ENCODE measurements at regions not wholly inside any gene's neighbourhood (a gene's known extent, or its start where the extent isn't known, plus 50 kb on each side); places are given as distances from the start of the nearest gene placed in this dataset.
"Not testable (repeated sequence)": the region's sequence is repeated elsewhere in the genome, so short reads cannot be mapped to it uniquely, and the experiment has no call there.

DNA sequence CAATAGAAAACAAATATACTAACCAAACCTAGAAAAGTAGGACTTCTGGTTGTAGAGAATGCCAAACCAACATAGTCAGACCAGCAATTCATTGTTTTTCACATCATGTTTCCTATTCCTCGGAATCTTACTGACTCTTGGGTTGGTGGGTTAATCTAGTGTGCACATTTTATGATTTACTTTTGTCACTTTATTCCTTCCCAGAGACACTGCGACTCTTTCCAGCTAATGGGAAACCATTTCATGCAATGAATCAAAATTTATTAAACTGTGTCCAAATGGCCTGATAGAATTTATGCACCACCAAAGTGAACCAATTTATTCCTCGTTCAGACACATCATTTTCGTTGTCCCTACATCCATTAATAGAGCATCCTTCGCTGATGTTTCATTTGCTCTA, 464.9 kb downstream of the RPS29 start:
- no peak for DNase-seq (ENCODE audit: low read depth)

GRCh38 chr14:49114161-49114893, 471.9 kb downstream of the RPS29 start:
- DNase-seq (ENCODE audit: low read depth) = no peak

DNA sequence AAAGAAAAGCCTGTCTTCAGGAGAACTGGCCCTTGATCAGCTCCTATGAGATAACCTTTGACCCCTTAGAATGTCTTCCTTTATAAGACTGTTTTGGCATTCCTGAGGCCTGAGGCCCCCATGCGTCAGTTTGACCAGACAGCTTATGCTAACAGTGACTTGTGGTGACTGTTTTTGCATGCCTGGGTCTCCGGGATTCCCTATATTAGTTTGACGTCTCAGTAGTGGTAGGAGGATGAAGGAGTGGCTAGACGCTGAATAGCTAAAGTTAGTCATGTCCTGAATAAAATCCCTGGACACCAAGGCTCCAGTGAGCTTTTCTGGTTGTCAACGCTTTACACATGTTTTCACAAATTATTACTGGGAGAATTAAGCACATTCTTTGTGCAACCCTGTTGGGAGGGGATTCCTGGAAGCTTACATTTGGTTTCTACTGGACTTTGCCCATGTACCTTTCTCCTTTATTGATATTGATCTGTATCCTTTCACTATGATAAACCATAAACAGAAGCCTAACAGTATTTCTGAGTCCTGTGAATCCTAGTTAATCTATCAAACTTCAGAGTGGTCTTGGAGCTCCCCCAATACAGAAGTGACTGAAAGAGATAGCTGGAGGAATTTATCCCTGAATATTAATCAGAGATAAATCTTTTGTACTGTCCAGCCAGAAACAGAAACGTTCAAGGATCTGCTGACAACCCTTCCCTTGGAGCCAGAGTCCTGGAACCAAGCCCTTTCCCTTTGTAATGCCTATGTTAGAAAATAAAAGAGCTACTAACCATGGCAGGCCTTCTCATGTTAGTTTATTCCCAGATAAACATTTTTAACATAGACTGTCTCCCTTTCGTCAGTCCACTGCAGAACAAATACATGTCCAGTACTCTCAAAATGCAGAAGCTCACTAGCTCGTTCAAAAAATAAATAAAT, 479.2 kb downstream of the RPS29 start:
- DNase-seq (ENCODE audit: low read depth) = peak; percentile 47

- no peak for DNase-seq (ENCODE audit: low read depth)
Observed at GRCh38 chr14:49105956-49106355, 480.2 kb downstream of the RPS29 start.

DNA sequence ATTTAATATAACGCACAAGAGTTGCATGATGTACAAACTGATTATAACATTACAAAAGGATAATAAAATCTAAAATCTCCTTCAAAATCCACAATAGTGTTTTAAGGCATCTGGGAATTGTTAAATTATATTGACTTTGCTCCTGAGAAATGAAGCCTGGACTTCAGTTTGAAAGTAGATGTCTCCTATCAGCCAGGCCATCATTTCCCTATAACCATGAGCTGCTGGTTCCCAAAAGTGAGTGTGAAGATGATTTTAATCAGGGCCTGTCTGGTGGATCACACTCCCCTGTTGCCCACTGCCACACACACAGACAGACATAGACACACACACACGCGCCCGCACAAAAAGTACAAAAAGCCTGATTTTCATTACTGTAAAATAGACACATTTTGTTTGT, 480.7 kb downstream of the RPS29 start:
- DNase-seq (ENCODE audit: low read depth) = no peak

DNA sequence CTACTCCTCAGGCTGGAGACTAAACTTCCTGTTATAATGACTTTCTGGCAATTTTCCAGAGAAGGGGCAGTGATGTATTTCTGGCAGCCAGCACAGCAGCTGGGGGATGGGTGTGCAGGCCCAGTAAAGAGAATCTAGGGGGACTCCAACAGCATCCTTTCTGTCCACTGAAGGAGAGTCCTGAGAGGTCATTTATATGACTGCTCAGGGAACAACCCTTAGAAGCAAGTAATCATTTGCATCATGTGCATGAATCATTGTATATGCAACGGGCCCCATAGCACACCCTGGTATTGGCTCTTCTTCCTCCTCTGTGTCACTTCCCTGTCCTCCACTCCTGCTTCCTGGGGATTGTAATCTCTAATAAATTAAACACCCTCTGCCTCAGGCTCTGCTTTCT, 493.8 kb downstream of the RPS29 start:
- peak; percentile 46 for DNase-seq (ENCODE audit: low read depth)

DNA sequence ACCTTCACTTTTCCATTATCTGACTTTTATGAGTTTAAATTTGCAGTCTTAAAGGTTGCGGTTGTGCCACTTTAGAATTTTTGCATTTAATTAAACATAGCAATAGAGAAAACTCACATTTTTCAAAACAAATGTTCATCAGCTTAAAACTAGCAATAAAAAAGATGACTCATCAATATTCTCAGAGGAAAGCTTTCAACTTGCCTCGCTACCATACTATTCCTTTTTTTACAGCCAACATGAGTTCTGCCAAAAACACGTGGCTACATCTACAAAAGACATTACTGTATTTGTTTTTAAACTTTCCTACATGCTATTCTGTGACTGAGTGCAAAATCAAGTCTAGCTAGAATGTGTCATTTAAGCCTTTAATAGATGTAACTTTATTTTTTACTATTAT, 497.1 kb downstream of the RPS29 start:
- no peak for DNase-seq (ENCODE audit: low read depth)

- not testable (repeated sequence) for DNase-seq (ENCODE audit: low read depth)
Observed at GRCh38 chr14:49073292-49073691, 512.9 kb downstream of the RPS29 start.

- no peak for DNase-seq (ENCODE audit: low read depth)
Observed at GRCh38 chr14:49058511-49058910, 527.7 kb downstream of the RPS29 start.

GRCh38 chr14:49057838-49058510, 528.2 kb downstream of the RPS29 start:
- DNase-seq (ENCODE audit: low read depth) = no peak

DNA sequence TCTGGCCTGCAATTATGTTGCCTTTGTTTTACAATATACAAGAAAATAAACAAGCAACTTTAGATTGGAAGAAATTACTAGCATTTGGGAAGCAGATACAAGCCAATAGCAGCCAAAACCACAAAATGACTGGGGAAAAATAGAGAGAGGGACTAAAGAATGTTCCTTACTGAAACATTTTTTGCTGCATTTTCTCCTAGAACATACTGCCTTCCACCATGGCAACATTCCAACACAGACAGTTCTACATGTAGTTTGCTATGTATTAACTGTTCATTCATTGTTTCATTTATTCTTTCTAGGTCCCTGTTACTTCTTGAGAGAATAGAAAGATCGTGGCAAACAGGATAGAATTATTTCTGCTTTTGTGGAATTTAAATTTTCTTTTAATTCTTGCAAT, 530.2 kb downstream of the RPS29 start:
- no peak for DNase-seq (ENCODE audit: low read depth)

GRCh38 chr14:49052521-49052920, 533.7 kb downstream of the RPS29 start:
- DNase-seq (ENCODE audit: low read depth) = peak; percentile 53

GRCh38 chr14:49051328-49052060, 534.7 kb downstream of the RPS29 start:
- DNase-seq (ENCODE audit: low read depth) = peak; percentile 34

GRCh38 chr14:49050822-49051221, 535.4 kb downstream of the RPS29 start:
- no peak for DNase-seq (ENCODE audit: low read depth)

DNA sequence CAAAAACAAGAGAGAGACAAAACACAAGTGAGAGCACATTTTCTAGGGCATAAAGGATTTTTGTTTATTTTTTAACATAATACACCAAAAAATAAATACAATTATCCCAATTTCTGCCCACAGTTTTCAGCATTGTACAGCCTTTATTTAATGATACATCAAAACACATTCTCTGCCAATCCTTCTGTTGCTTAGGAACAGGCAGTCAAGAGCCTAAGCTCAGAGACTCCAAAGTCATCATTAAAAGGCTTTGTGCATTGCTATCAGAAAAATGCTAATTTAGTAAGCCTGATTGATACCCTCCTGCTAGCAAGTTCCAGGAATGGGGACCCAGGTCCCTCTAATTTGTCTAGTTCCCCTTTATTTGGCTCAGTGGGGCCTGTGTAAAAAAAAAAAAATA, 536.5 kb downstream of the RPS29 start:
- DNase-seq (ENCODE audit: low read depth) = no peak

- DNase-seq (ENCODE audit: low read depth) = no peak
Observed at GRCh38 chr14:49044981-49045380, 541.2 kb downstream of the RPS29 start.

- DNase-seq (ENCODE audit: low read depth) = no peak
Observed at GRCh38 chr14:49036984-49037516, 549.1 kb downstream of the RPS29 start.

GRCh38 chr14:49036266-49036665, 549.9 kb downstream of the RPS29 start:
- no peak for DNase-seq (ENCODE audit: low read depth)

DNA sequence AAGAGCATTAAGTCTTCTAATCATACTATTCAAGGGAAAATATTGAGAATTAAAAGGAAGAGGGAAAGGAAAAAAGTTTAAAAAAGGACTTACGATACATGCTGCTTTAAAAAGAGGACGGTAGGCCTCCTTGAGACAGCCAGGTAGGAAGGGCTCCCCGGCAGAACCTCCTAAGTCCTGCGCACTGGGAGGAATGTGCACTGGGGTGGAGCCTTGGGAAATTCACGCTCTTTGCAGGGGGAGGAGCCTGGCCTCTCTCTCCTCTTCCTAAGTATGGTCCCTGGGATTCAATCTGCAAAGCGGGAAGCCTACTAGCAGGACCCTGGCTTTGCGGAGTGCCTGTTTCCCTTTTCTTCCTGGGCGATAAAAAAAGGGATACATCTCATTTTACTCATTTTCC, 553.0 kb downstream of the RPS29 start:
- peak; percentile 13 for DNase-seq (ENCODE audit: low read depth)

DNA sequence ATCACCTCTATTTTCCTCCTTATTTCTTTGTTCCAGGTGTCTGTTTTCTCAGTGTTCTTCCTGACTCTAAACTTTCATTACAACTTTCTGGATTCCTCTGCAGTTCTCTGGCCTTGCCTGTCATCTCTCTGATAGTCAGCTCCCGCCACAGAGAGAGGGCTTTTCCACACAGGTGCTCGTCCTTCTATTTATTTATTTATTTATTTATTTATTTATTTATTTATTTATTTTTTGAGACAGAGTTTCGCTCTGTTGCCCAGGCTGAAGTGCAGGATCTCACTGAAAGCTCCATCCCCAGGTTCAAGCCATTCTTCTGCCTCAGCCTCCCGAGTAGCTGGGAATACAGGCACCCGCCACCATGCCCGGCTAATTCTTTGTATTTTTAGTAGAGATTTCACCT, 554.5 kb downstream of the RPS29 start:
- not testable (repeated sequence) for DNase-seq (ENCODE audit: low read depth)
